GM13977 (cell line): ENCODE measurements at regions not wholly inside any gene's neighbourhood (a gene's known extent, or its start where the extent isn't known, plus 50 kb on each side); places are given as distances from the start of the nearest gene placed in this dataset.

Experiments
- DNase-seq: peaks from one replicate; pipeline ENCODE4 v3.0.0; 2012; ENCODE audit warnings: low spot score
- CTCF ChIP-seq: IDR thresholded peaks from 2 replicates; pipeline ENCODE4 v1.5.1; 2012; ENCODE audit warnings: mild to moderate bottlenecking, control low read depth; ENCODE audit not compliant: insufficient read depth; ENCODE audit errors: extremely low read depth, missing control alignments
- in situ Hi-C: fragments of 300-500 bp; cut with MboI; formaldehyde crosslinking; loops from one replicate; pipeline ENCODE4 v1.12.0; 2022; ENCODE audit warnings: low sequenced_read_pairs, low pct_unique_long_range_greater_than_20kb, mixed read lengths, inconsistent platforms; ENCODE audit not compliant: unreplicated experiment

GRCh38 chr3:1571736-1572135 is 478.9 kb downstream of the CNTN6 start:
- no peak for TF ChIP-seq CTCF
- no peak for DNase-seq
- in situ Hi-C loops: no loop called here

GRCh38 chr3:1576047-1576446 is 483.2 kb downstream of the CNTN6 start:
- no peak for TF ChIP-seq CTCF
- in situ Hi-C loops: no loop called here

GRCh38 chr3:1578124-1578806 is 485.4 kb downstream of the CNTN6 start:
- in situ Hi-C loops: no loop called here
- TF ChIP-seq CTCF: no peak
- DNase-seq: no peak

More at GRCh38 chr3:1576047-1576446, 483.2 kb downstream of the CNTN6 start:
- DNase-seq: no peak

- in situ Hi-C loops: no loop called here
- no peak for TF ChIP-seq CTCF
Observed at GRCh38 chr3:1583044-1583443, 490.2 kb downstream of the CNTN6 start.

GRCh38 chr3:1587426-1587825 is 494.6 kb downstream of the CNTN6 start:
- in situ Hi-C loops: no loop called here
- TF ChIP-seq CTCF: no peak
- no peak for DNase-seq

More at GRCh38 chr3:1583044-1583443, 490.2 kb downstream of the CNTN6 start:
- DNase-seq: no peak

- in situ Hi-C loops: no loop called here
- no peak for TF ChIP-seq CTCF
- DNase-seq: no peak
Observed at GRCh38 chr3:1591327-1592028, 498.7 kb downstream of the CNTN6 start.
